ENCODE measurements at regions not wholly inside any gene's neighbourhood (a gene's known extent, or its start where the extent isn't known, plus 50 kb on each side); places are given as distances from the start of the nearest gene placed in this dataset.

- TF ChIP-seq ZNF423 (CRISPR knock-in tag; IDR thresholded peaks at IDR 0.05): no peak
Measured at GRCh38 chr15:68508485-68509189, 70.2 kb upstream of the CORO2B start (continued).

DNA sequence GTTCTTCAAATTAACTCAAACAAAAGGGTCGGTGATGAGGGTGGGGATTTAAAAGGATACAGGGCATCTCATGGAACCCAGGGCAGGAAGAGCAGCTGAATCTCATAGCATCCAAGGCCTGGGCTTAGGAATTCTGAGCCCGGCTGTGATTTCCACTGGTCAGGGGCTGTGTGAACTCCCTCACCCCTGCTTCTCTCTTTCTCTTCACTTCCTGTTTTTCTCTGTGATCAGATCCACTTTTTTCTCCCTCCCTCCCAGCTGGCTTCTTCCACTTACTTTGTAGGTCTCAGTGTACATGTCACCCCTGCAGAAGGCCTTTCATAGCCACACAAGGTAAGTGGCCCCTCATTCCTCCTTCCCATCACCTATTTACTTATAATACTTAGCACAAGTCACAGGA lies 68.2 kb upstream of the CORO2B start:
- H3K27ac Mint-ChIP-seq: no peak overlapping the region

More for the DNA sequence above, 68.2 kb upstream of the CORO2B start:
- ATAC-seq (no peak), DNase-seq (ENCODE audit: low spot score) (no peak)
- no peak overlapping the region for H3K4me3 Mint-ChIP-seq
- H3K36me3 Mint-ChIP-seq: peaks cover 19% of the 10 kb centered on the region
- H3K4me1 Mint-ChIP-seq: peaks cover 20% of the 10 kb centered on the region
- H3K27me3 Mint-ChIP-seq (ENCODE audit: low read depth): peaks cover 4% of the 10 kb centered on the region; the same call in 1 of the 2 replicates
- TF ChIP-seq, protein P1, sequence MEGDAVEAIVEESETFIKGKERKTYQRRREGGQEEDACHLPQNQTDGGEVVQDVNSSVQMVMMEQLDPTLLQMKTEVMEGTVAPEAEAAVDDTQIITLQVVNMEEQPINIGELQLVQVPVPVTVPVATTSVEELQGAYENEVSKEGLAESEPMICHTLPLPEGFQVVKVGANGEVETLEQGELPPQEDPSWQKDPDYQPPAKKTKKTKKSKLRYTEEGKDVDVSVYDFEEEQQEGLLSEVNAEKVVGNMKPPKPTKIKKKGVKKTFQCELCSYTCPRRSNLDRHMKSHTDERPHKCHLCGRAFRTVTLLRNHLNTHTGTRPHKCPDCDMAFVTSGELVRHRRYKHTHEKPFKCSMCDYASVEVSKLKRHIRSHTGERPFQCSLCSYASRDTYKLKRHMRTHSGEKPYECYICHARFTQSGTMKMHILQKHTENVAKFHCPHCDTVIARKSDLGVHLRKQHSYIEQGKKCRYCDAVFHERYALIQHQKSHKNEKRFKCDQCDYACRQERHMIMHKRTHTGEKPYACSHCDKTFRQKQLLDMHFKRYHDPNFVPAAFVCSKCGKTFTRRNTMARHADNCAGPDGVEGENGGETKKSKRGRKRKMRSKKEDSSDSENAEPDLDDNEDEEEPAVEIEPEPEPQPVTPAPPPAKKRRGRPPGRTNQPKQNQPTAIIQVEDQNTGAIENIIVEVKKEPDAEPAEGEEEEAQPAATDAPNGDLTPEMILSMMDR (IDR thresholded peaks at IDR 0.05): no peak
- TF ChIP-seq, protein P2, sequence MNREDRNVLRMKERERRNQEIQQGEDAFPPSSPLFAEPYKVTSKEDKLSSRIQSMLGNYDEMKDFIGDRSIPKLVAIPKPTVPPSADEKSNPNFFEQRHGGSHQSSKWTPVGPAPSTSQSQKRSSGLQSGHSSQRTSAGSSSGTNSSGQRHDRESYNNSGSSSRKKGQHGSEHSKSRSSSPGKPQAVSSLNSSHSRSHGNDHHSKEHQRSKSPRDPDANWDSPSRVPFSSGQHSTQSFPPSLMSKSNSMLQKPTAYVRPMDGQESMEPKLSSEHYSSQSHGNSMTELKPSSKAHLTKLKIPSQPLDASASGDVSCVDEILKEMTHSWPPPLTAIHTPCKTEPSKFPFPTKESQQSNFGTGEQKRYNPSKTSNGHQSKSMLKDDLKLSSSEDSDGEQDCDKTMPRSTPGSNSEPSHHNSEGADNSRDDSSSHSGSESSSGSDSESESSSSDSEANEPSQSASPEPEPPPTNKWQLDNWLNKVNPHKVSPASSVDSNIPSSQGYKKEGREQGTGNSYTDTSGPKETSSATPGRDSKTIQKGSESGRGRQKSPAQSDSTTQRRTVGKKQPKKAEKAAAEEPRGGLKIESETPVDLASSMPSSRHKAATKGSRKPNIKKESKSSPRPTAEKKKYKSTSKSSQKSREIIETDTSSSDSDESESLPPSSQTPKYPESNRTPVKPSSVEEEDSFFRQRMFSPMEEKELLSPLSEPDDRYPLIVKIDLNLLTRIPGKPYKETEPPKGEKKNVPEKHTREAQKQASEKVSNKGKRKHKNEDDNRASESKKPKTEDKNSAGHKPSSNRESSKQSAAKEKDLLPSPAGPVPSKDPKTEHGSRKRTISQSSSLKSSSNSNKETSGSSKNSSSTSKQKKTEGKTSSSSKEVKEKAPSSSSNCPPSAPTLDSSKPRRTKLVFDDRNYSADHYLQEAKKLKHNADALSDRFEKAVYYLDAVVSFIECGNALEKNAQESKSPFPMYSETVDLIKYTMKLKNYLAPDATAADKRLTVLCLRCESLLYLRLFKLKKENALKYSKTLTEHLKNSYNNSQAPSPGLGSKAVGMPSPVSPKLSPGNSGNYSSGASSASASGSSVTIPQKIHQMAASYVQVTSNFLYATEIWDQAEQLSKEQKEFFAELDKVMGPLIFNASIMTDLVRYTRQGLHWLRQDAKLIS (CRISPR knock-in tag; IDR thresholded peaks at IDR 0.05; ENCODE audit: borderline replicate concordance): no peak
- TF ChIP-seq, protein P3, sequence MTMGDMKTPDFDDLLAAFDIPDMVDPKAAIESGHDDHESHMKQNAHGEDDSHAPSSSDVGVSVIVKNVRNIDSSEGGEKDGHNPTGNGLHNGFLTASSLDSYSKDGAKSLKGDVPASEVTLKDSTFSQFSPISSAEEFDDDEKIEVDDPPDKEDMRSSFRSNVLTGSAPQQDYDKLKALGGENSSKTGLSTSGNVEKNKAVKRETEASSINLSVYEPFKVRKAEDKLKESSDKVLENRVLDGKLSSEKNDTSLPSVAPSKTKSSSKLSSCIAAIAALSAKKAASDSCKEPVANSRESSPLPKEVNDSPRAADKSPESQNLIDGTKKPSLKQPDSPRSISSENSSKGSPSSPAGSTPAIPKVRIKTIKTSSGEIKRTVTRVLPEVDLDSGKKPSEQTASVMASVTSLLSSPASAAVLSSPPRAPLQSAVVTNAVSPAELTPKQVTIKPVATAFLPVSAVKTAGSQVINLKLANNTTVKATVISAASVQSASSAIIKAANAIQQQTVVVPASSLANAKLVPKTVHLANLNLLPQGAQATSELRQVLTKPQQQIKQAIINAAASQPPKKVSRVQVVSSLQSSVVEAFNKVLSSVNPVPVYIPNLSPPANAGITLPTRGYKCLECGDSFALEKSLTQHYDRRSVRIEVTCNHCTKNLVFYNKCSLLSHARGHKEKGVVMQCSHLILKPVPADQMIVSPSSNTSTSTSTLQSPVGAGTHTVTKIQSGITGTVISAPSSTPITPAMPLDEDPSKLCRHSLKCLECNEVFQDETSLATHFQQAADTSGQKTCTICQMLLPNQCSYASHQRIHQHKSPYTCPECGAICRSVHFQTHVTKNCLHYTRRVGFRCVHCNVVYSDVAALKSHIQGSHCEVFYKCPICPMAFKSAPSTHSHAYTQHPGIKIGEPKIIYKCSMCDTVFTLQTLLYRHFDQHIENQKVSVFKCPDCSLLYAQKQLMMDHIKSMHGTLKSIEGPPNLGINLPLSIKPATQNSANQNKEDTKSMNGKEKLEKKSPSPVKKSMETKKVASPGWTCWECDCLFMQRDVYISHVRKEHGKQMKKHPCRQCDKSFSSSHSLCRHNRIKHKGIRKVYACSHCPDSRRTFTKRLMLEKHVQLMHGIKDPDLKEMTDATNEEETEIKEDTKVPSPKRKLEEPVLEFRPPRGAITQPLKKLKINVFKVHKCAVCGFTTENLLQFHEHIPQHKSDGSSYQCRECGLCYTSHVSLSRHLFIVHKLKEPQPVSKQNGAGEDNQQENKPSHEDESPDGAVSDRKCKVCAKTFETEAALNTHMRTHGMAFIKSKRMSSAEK (CRISPR knock-in tag; IDR thresholded peaks at IDR 0.05; ENCODE audit: borderline replicate concordance): no peak
- TF ChIP-seq EMX1 (CRISPR knock-in tag; IDR thresholded peaks at IDR 0.05) (no peak), ZNF263 (CRISPR knock-in tag; IDR thresholded peaks at IDR 0.05; ENCODE audit: low read depth) (no peak), GTF2I (CRISPR knock-in tag; conservative IDR thresholded peaks at IDR 0.05) (no peak), CBFB (CRISPR knock-in tag; IDR thresholded peaks at IDR 0.05; ENCODE audit: low read depth) (no peak), ZNF671 (CRISPR knock-in tag; IDR thresholded peaks at IDR 0.05) (no peak), JUN (CRISPR knock-in tag; IDR thresholded peaks at IDR 0.05) (no peak), SP1 (CRISPR knock-in tag; conservative IDR thresholded peaks at IDR 0.05) (no peak), E2F5 (CRISPR knock-in tag; IDR thresholded peaks at IDR 0.05) (no peak), ZBTB43 (CRISPR knock-in tag; IDR thresholded peaks at IDR 0.05) (no peak), ZNF425 (CRISPR knock-in tag; conservative IDR thresholded peaks at IDR 0.05) (no peak), ZNF232 (CRISPR knock-in tag; IDR thresholded peaks at IDR 0.05) (no peak)
- TF ChIP-seq, protein P4, sequence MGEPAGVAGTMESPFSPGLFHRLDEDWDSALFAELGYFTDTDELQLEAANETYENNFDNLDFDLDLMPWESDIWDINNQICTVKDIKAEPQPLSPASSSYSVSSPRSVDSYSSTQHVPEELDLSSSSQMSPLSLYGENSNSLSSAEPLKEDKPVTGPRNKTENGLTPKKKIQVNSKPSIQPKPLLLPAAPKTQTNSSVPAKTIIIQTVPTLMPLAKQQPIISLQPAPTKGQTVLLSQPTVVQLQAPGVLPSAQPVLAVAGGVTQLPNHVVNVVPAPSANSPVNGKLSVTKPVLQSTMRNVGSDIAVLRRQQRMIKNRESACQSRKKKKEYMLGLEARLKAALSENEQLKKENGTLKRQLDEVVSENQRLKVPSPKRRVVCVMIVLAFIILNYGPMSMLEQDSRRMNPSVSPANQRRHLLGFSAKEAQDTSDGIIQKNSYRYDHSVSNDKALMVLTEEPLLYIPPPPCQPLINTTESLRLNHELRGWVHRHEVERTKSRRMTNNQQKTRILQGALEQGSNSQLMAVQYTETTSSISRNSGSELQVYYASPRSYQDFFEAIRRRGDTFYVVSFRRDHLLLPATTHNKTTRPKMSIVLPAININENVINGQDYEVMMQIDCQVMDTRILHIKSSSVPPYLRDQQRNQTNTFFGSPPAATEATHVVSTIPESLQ (CRISPR knock-in tag; IDR thresholded peaks at IDR 0.05): no peak
- TF ChIP-seq, protein P5, sequence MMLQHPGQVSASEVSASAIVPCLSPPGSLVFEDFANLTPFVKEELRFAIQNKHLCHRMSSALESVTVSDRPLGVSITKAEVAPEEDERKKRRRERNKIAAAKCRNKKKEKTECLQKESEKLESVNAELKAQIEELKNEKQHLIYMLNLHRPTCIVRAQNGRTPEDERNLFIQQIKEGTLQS (CRISPR knock-in tag; conservative IDR thresholded peaks at IDR 0.05): no peak
- POLR2A ChIA-PET: no interaction called here
- CTCF ChIA-PET: no interaction called here
- H3K9me3 Mint-ChIP-seq: peaks cover 40% of the 10 kb centered on the region

Measured in WTC11 (cell line).